IMR-90 (cell line): ENCODE measurements at regions not wholly inside any gene's neighbourhood (a gene's known extent, or its start where the extent isn't known, plus 50 kb on each side); places are given as distances from the start of the nearest gene placed in this dataset.

Experiments
- ATAC-seq: fragments of 200-7000 bp; cut with Tn5 transposase; 2 replicates; pipeline ENCODE4 v1.9.1; 2020; ENCODE audit warnings: low read depth, mild to moderate bottlenecking, moderate library complexity
- BruUV-seq: library from RNA; stranded (reverse); fragments of 400-500 nt; replicated peaks from 2 replicates; lab custom pipeline; 2021; lab: Mats Ljungman, UMichigan
- CTCF ChIA-PET: fragments of 300-600 bp; formaldehyde crosslinking; extraction: SDS; loops from one replicate; lab custom pipeline; 2021; ENCODE audit warnings: antibody characterized with exemption; lab: Yijun Ruan, JAX
- POLR2A ChIA-PET: fragments of 300-600 bp; sonication (Branson Sonifier 250); formaldehyde crosslinking; loops from one replicate; lab custom pipeline; 2022; ENCODE audit warnings: antibody characterized with exemption; ENCODE audit not compliant: unreplicated experiment; lab: Charles Lee
- DNase-seq: peaks from one replicate; pipeline ENCODE4 v3.0.0; 2013
- H2AFZ ChIP-seq: replicated peaks from 2 replicates; pipeline ENCODE3; 2013; ENCODE audit warnings: low read length, mild to moderate bottlenecking; ENCODE audit not compliant: poor library complexity
- H2AK5ac ChIP-seq: 2 replicates; pipeline ENCODE4 v1.6.1; 2013; ENCODE audit warnings: low read depth, low read length, inconsistent platforms
- H2AK9ac ChIP-seq: replicated peaks from 2 replicates; pipeline ENCODE3; 2013; ENCODE audit warnings: mild to moderate bottlenecking, low read depth, low read length, moderate library complexity; ENCODE audit not compliant: poor library complexity
- H2BK120ac ChIP-seq: 2 replicates; pipeline ENCODE4 v1.6.1; 2013; ENCODE audit warnings: low read depth, low read length, inconsistent platforms
- H2BK15ac ChIP-seq: 3 replicates; pipeline ENCODE4 v1.6.1; 2013; ENCODE audit warnings: low read depth, low read length, inconsistent platforms
- H2BK20ac ChIP-seq: 2 replicates; pipeline ENCODE4 v1.6.1; 2013; ENCODE audit warnings: low read depth, mild to moderate bottlenecking, inconsistent platforms, low read length, moderate library complexity
- H2BK5ac ChIP-seq: 2 replicates; pipeline ENCODE4 v1.6.1; 2013; ENCODE audit warnings: mild to moderate bottlenecking, low read depth, low read length, inconsistent platforms; ENCODE audit not compliant: poor library complexity, severe bottlenecking
- H3K14ac ChIP-seq: replicated peaks from 2 replicates; pipeline ENCODE4 v1.6.1; 2013; ENCODE audit warnings: low read depth, low read length, inconsistent platforms
- H3K18ac ChIP-seq: 2 replicates; pipeline ENCODE4 v1.6.1; 2013; ENCODE audit warnings: low read depth, low read length, control low read depth
- H3K23ac ChIP-seq: 2 replicates; pipeline ENCODE4 v1.6.1; 2013; ENCODE audit warnings: low read depth, low read length, inconsistent platforms
- H3K27ac ChIP-seq: 2 replicates; pipeline ENCODE4 v1.5.1; 2013; ENCODE audit warnings: mild to moderate bottlenecking, control low read depth, low read length; ENCODE audit not compliant: insufficient read depth
- H3K27me3 ChIP-seq: 2 replicates; pipeline ENCODE4 v1.6.1; 2013; ENCODE audit warnings: low read length; ENCODE audit not compliant: control insufficient read depth, insufficient read depth
- H3K36me3 ChIP-seq: 2 replicates; pipeline ENCODE4 v1.6.1; 2013; ENCODE audit warnings: low read length, mixed read lengths; ENCODE audit not compliant: control insufficient read depth, insufficient read depth
- H3K4ac ChIP-seq: 2 replicates; pipeline ENCODE4 v1.6.1; 2013; ENCODE audit warnings: low read depth, low read length, inconsistent platforms
- H3K4me1 ChIP-seq: 2 replicates; pipeline ENCODE4 v1.6.1; 2013; ENCODE audit warnings: low read length, mixed read lengths; ENCODE audit not compliant: control insufficient read depth, insufficient read depth
- H3K4me2 ChIP-seq: 2 replicates; pipeline ENCODE4 v1.6.1; 2013; ENCODE audit warnings: low read depth, mild to moderate bottlenecking, control low read depth, low read length, moderate library complexity
- H3K4me3 ChIP-seq: 2 replicates; pipeline ENCODE4 v1.5.1; 2013; ENCODE audit warnings: low read depth, mild to moderate bottlenecking, control low read depth, low read length, moderate library complexity; ENCODE audit not compliant: insufficient read depth
- H3K56ac ChIP-seq: 2 replicates; pipeline ENCODE4 v1.6.1; 2013; ENCODE audit warnings: low read length, inconsistent platforms; ENCODE audit not compliant: insufficient read depth; ENCODE audit errors: extremely low read depth
- H3K79me1 ChIP-seq, 2 experiments: 2 replicates each; pipeline ENCODE4 v1.6.1; 2013; ENCODE audit warnings: low read length in 2 of 2, inconsistent platforms in 1 of 2, low read depth in 1 of 2
- H3K9ac ChIP-seq: 2 replicates; pipeline ENCODE4 v1.6.1; 2013; ENCODE audit warnings: low read depth, low read length, control low read depth
- H3K9me1 ChIP-seq: 2 replicates; pipeline ENCODE4 v1.6.1; 2013; ENCODE audit warnings: low read length, inconsistent platforms; ENCODE audit not compliant: insufficient read depth
- H3K9me3 ChIP-seq: 2 replicates; pipeline ENCODE4 v1.6.1; 2013; ENCODE audit warnings: low read length; ENCODE audit not compliant: control insufficient read depth, insufficient read depth
- H4K20me1 ChIP-seq: 2 replicates; pipeline ENCODE4 v1.6.1; 2013; ENCODE audit warnings: low read length, inconsistent platforms; ENCODE audit not compliant: insufficient read depth
- H4K5ac ChIP-seq: 2 replicates; pipeline ENCODE4 v1.6.1; 2013; ENCODE audit warnings: mild to moderate bottlenecking, low read depth, low read length, control low read depth
- H4K8ac ChIP-seq, 2 experiments: 2 replicates each; pipeline ENCODE4 v1.6.1; 2013; ENCODE audit warnings: low read depth in 2 of 2, low read length in 2 of 2, control low read depth in 1 of 2, inconsistent platforms in 1 of 2
- H4K91ac ChIP-seq: 2 replicates; pipeline ENCODE4 v1.6.1; 2013; ENCODE audit warnings: low read depth, low read length, inconsistent platforms; ENCODE audit not compliant: insufficient read depth
- BHLHE40 ChIP-seq: fragments of 150-350 bp; IDR thresholded peaks from 2 replicates; pipeline ENCODE4 v1.6.1; 2016; ENCODE audit warnings: mild to moderate bottlenecking, low read depth, low read length
- CEBPB ChIP-seq: IDR thresholded peaks from 2 replicates; pipeline ENCODE4 v1.6.1; 2012; ENCODE audit warnings: low read depth, low read length, improper control_type of control experiment
- CHD1 ChIP-seq: IDR thresholded peaks from 2 replicates; pipeline ENCODE4 v1.6.1; 2012; ENCODE audit warnings: low read depth, low read length, improper control_type of control experiment
- CTCF ChIP-seq: conservative IDR thresholded peaks from 2 replicates; pipeline ENCODE4 v1.5.1; 2012; ENCODE audit warnings: mild to moderate bottlenecking, low read depth, low read length, improper control_type of control experiment
- ELK1 ChIP-seq: fragments of 150-350 bp; IDR thresholded peaks from 2 replicates; pipeline ENCODE4 v1.6.1; 2016; ENCODE audit warnings: low read depth, mild to moderate bottlenecking, low read length, moderate library complexity, borderline replicate concordance
- FOS ChIP-seq: fragments of 150-350 bp; IDR thresholded peaks from 2 replicates; pipeline ENCODE4 v1.6.1; 2016; ENCODE audit warnings: low read depth, low read length
- MAFK ChIP-seq: IDR thresholded peaks from 2 replicates; pipeline ENCODE4 v1.6.1; 2012; ENCODE audit warnings: low read depth, low read length, improper control_type of control experiment
- MAZ ChIP-seq: IDR thresholded peaks from 2 replicates; pipeline ENCODE4 v1.6.1; 2012; ENCODE audit warnings: low read depth, mild to moderate bottlenecking, low read length, improper control_type of control experiment, moderate library complexity, borderline replicate concordance
- MXI1 ChIP-seq: IDR thresholded peaks from 2 replicates; pipeline ENCODE4 v1.6.1; 2012; ENCODE audit warnings: low read depth, mild to moderate bottlenecking, low read length, moderate library complexity, borderline replicate concordance
- NFE2L2 ChIP-seq: fragments of 150-350 bp; IDR thresholded peaks from 2 replicates; pipeline ENCODE4 v1.6.1; 2016; ENCODE audit warnings: low read depth, mild to moderate bottlenecking, low read length
- POLR2A ChIP-seq: IDR thresholded peaks from 2 replicates; pipeline ENCODE4 v1.6.1; 2012; ENCODE audit warnings: mild to moderate bottlenecking, low read depth, low read length
- RAD21 ChIP-seq: IDR thresholded peaks from 2 replicates; pipeline ENCODE4 v1.6.1; 2012; ENCODE audit warnings: low read length, improper control_type of control experiment
- RCOR1 ChIP-seq: IDR thresholded peaks from 2 replicates; pipeline ENCODE4 v1.6.1; 2012; ENCODE audit warnings: mild to moderate bottlenecking, low read length, improper control_type of control experiment; ENCODE audit not compliant: insufficient replicate concordance
- RFX5 ChIP-seq: IDR thresholded peaks from 2 replicates; pipeline ENCODE4 v1.8.0; 2012; ENCODE audit warnings: low read depth, mild to moderate bottlenecking, low read length, moderate library complexity
- SMC3 ChIP-seq: fragments of 150-350 bp; IDR thresholded peaks from 2 replicates; pipeline ENCODE4 v1.6.1; 2016; ENCODE audit warnings: low read depth, mild to moderate bottlenecking, antibody characterized with exemption, low read length, moderate library complexity
- USF2 ChIP-seq: fragments of 150-350 bp; IDR thresholded peaks from 2 replicates; pipeline ENCODE4 v1.6.1; 2017; ENCODE audit warnings: mild to moderate bottlenecking, antibody characterized with exemption, low read length, low read depth
- WGBS, 2 experiments: methylation state at CpG; one replicate each; pipeline versions ENCODE4 v1.1.5 to v1.1.7; 2013; ENCODE audit warnings: missing lambda C conversion rate in 2 of 2; ENCODE audit not compliant: insufficient read length in 1 of 2; ENCODE audit errors: extremely low coverage in 2 of 2; 5-methylcytosine and 5-hydroxymethylcytosine counted together
- dilution Hi-C: fragments of 300-500 bp; cut with HindIII; formaldehyde crosslinking; loops from one replicate; pipeline ENCODE4 v1.14.3; 2018; ENCODE audit warnings: low sequenced_read_pairs; ENCODE audit not compliant: unreplicated experiment
- in situ Hi-C: fragments of 300-500 bp; cut with MboI; formaldehyde crosslinking; loops from 3 replicates; pipeline ENCODE4 v1.14.3; 2019; ENCODE audit warnings: low sequenced_read_pairs, inconsistent platforms, mixed read lengths
- intact Hi-C: fragments of 100-400 bp; cut with micrococcal nuclease; formaldehyde crosslinking; loops from 2 replicates; pipeline ENCODE4 v1.10.0; 2022

- CTCF ChIA-PET, result interaction anchor here (3.3 kb wide), 1 partner anchor 12 kb away, joined by 13 read pairs; no protein-coding TSS in a partner anchor
- H2AFZ ChIP-seq, result no peak overlapping the region
- H3K79me1 ChIP-seq, result no peaks in the 10 kb centered on the region
- no peaks in the 10 kb centered on the region for H4K20me1 ChIP-seq
- no peak overlapping the region for H3K4me2 ChIP-seq
- H3K27ac ChIP-seq, result no peak overlapping the region
- H3K27me3 ChIP-seq, result no peaks in the 10 kb centered on the region
- no peaks in the 10 kb centered on the region for H3K4me1 ChIP-seq
- no peaks in the 10 kb centered on the region for H3K9me1 ChIP-seq
- no peak overlapping the region for H3K56ac ChIP-seq
- no TSS peak for BruUV-seq
- no peaks in the 10 kb centered on the region for H3K36me3 ChIP-seq
- no peak overlapping the region for H4K5ac ChIP-seq
- H2AK5ac ChIP-seq, result no peak overlapping the region
- no peak overlapping the region for H3K23ac ChIP-seq
- in situ Hi-C loops, result no loop called here
- H3K18ac ChIP-seq, result no peak overlapping the region
- POLR2A ChIA-PET, result no interaction called here
- H3K14ac ChIP-seq, result no peak overlapping the region
- H3K9me3 ChIP-seq, result no peaks in the 10 kb centered on the region
- H4K8ac ChIP-seq, result no peak overlapping the region
- ATAC-seq, result no peak
- intact Hi-C loops, result no loop called here
- DNase-seq, result no peak
- no peak overlapping the region for H2BK5ac ChIP-seq
- H3K4me3 ChIP-seq, result no peak overlapping the region
- H3K9ac ChIP-seq, result no peak overlapping the region
- TF ChIP-seq SMC3 (no peak), MXI1 (no peak), RAD21 (no peak), BHLHE40 (no peak), USF2 (no peak), RFX5 (no peak), MAZ (no peak), ELK1 (no peak), CEBPB (no peak), NFE2L2 (no peak), MAFK (no peak), CHD1 (no peak), CTCF (no peak), RCOR1 (no peak), POLR2A (no peak), FOS (no peak)
- no peak overlapping the region for H2BK15ac ChIP-seq
- H2BK120ac ChIP-seq, result no peak overlapping the region
- no peak overlapping the region for H3K4ac ChIP-seq
- dilution Hi-C loops, result no loop called here
- no CpG with 5 or more reads among the region's 4 CpGs for WGBS, 2 experiments
- no peak overlapping the region for H2BK20ac ChIP-seq
- H4K91ac ChIP-seq, result no peak overlapping the region
- H2AK9ac ChIP-seq, result no peak overlapping the region
Observed at GRCh38 chr2:88892788-88893187, 201.3 kb downstream of the RPIA start.
